WI38 (cell line): ENCODE measurements at regions not wholly inside any gene's neighbourhood (a gene's known extent, or its start where the extent isn't known, plus 50 kb on each side); places are given as distances from the start of the nearest gene placed in this dataset.

Source experiments
- H3K4me3 ChIP-seq: 2 replicates; pipeline ENCODE4 v1.5.1; 2011; ENCODE audit warnings: low read depth, mild to moderate bottlenecking, control low read depth, low read length
- TF ChIP-seq, protein P1 (sequence below): IDR thresholded peaks from 2 replicates; pipeline ENCODE4 v1.5.1; 2012; ENCODE audit warnings: low read depth, mild to moderate bottlenecking, control low read depth, low read length

GRCh38 chr6:119821380-119821779, 471.8 kb upstream of the MAN1A1 start:
- H3K4me3 ChIP-seq: no peak overlapping the region
- TF ChIP-seq, protein P1, sequence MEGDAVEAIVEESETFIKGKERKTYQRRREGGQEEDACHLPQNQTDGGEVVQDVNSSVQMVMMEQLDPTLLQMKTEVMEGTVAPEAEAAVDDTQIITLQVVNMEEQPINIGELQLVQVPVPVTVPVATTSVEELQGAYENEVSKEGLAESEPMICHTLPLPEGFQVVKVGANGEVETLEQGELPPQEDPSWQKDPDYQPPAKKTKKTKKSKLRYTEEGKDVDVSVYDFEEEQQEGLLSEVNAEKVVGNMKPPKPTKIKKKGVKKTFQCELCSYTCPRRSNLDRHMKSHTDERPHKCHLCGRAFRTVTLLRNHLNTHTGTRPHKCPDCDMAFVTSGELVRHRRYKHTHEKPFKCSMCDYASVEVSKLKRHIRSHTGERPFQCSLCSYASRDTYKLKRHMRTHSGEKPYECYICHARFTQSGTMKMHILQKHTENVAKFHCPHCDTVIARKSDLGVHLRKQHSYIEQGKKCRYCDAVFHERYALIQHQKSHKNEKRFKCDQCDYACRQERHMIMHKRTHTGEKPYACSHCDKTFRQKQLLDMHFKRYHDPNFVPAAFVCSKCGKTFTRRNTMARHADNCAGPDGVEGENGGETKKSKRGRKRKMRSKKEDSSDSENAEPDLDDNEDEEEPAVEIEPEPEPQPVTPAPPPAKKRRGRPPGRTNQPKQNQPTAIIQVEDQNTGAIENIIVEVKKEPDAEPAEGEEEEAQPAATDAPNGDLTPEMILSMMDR: no peak

GRCh38 chr6:119818876-119819275, 469.3 kb upstream of the MAN1A1 start:
- TF ChIP-seq, protein P1: no peak
- no peak overlapping the region for H3K4me3 ChIP-seq

DNA sequence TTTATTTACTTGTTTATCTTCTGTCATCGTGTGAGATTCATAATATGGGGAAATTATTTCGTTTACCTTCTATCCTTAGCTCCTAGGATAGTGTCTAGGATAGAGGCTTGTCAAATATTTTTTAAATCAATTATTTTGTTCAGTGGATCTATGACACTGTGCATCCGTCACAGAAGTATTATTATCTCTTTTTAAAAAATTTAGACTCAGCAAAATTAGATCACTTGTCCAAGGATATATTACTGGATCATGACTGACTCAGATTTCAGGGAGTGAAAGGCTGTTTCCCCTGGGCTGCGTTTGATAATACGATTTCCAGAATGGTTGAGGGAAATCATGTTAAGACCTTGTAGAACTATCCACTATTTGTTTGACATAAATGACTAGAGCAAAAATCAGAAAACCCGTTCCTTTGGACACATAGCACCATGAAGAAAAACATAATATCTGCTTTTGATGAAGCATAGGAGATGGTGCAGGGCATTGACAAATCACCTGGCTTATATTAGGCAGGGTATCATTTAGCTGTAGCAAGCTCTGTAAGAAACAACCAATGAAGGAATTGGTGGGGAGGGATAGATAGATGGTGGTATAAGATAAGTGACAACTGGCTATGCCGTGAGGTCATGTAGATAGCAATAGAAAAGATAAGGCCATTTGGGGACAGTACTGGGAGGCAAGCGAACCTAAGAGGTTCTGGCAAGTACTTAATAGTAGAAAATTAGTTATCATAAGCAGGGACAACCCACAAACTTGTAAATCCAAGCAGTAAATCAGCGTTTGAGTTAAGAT, 465.2 kb upstream of the MAN1A1 start:
- H3K4me3 ChIP-seq: no peak overlapping the region
- TF ChIP-seq, protein P1: no peak

DNA sequence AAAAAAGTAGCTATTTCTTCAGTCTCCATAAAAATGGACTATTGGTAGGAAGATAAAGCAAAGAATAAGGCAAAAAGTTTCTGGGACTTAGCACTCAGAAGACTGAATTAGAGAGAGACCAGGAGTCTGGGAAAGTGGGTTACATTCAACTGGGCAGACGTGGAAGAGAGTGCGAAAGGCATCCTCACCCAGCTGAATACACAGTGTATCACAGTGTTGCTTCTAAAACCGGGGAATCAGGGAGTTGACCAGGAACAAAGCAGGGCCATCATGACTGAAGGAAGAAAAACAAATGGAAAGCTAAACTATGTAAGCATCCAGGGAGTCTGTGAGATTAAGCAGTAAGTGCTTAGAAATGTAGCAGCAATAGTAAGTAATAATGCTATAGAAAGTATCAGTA, 452.9 kb upstream of the MAN1A1 start:
- no peak overlapping the region for H3K4me3 ChIP-seq
- TF ChIP-seq, protein P1: no peak

DNA sequence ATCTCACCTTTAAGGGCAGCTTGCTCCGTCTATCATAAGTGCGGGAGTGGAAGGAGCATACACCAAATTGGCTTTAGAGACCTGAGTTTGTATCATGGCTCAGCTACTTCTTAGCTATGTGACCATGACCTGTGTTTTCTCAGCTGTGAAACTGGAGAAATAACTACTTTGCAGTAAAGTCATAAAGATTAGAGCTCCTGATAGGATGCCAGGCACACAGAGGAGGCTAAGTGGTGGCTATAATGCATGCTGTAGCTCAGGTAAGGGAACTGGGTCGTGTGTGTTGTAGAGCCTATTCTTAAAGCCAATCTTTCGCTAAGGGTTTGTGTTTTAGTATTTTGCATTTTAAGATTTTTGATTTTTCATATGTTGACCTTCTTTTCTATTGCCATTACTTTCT, 451.5 kb upstream of the MAN1A1 start:
- TF ChIP-seq, protein P1: no peak
- no peak overlapping the region for H3K4me3 ChIP-seq

- TF ChIP-seq, protein P1: no peak
- H3K4me3 ChIP-seq: no peak overlapping the region
Observed at GRCh38 chr6:119800526-119800925, 451.0 kb upstream of the MAN1A1 start.

DNA sequence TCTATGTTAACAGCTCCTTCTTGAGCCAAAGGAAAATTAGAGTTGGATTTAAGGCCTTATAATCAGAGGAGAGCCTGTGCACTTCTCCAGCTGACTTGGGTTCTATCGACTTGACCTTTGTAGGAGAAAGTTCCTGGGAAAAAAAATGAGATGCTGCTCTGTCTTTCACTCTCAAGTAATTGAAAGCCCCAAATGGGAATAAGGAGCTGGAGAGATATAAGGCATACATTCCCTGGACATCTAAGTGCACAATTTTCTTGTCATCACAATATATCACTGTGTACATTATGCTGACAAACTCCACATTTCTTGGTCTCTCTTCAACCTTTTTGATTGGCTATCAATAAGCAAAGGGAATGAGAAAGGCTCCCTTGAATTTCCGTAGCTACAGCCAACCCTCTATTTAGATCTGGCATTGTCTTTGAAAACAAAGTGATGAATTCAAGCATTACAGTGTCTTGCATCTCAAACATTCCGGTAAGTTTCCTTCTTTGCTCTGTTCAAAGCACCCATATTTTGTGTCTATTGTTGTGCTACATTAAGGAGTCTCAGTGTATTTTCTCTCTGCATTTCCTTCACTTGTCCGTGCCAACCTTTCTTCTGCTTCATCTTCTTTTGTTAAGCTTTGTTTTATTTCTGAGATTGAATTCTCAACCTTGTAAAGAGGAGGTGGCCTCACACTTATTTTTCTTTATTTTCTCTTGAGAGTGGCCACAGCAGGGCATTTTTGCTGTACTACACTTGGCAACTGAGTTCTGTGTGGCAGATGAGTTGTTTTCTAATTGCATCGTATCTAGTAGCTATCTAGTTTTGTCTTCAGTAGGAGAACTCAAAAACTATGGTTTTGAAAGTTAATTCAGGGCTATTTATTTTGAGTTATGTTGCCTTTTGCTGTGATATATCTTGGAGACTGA, 450.3 kb upstream of the MAN1A1 start:
- no peak overlapping the region for H3K4me3 ChIP-seq
- TF ChIP-seq, protein P1: no peak
